ENCODE measurements at regions not wholly inside any gene's neighbourhood (a gene's known extent, or its start where the extent isn't known, plus 50 kb on each side); places are given as distances from the start of the nearest gene placed in this dataset.
"Not testable (repeated sequence)": the region's sequence is repeated elsewhere in the genome, so short reads cannot be mapped to it uniquely, and the experiment has no call there.

- no peak for DNase-seq
These were observed 207.4 kb upstream of the EEF2KMT start for GRCh38 chr16:5305023-5305422.

- DNase-seq: no peak
These were observed 204.9 kb upstream of the EEF2KMT start for GRCh38 chr16:5302372-5303114.

- no peak for DNase-seq
These were observed 200.6 kb upstream of the EEF2KMT start for GRCh38 chr16:5298202-5298601.

- no peak for DNase-seq
These were observed 198.6 kb upstream of the EEF2KMT start for GRCh38 chr16:5296176-5296575.

GRCh38 chr16:5295304-5295703, 197.7 kb upstream of the EEF2KMT start:
- DNase-seq: not testable (repeated sequence)

- DNase-seq: not testable (repeated sequence)
These were observed 184.6 kb upstream of the EEF2KMT start for GRCh38 chr16:5282152-5282551.

GRCh38 chr16:5257462-5257861, 159.9 kb upstream of the EEF2KMT start:
- DNase-seq: no peak

- DNase-seq: no peak
These were observed 155.2 kb upstream of the EEF2KMT start for GRCh38 chr16:5252791-5253190.

- not testable (repeated sequence) for DNase-seq
These were observed 149.8 kb upstream of the EEF2KMT start for GRCh38 chr16:5247403-5247802.

- DNase-seq: not testable (repeated sequence)
These were observed 142.7 kb upstream of the EEF2KMT start for GRCh38 chr16:5240278-5240626.

- DNase-seq: peak; percentile 63
These were observed 142.1 kb upstream of the EEF2KMT start for GRCh38 chr16:5239472-5240277.

- DNase-seq: no peak
These were observed 137.5 kb upstream of the EEF2KMT start for GRCh38 chr16:5235119-5235518.

GRCh38 chr16:5234295-5235050, 136.9 kb upstream of the EEF2KMT start:
- no peak for DNase-seq

GRCh38 chr16:5231246-5231759, 133.7 kb upstream of the EEF2KMT start:
- DNase-seq: no peak

GRCh38 chr16:5228369-5228768, 130.8 kb upstream of the EEF2KMT start:
- DNase-seq: no peak

GRCh38 chr16:5225931-5226655, 128.5 kb upstream of the EEF2KMT start:
- no peak for DNase-seq

- DNase-seq: no peak
These were observed 125.2 kb upstream of the EEF2KMT start for GRCh38 chr16:5222761-5223160.

- DNase-seq: not testable (repeated sequence)
These were observed 124.2 kb upstream of the EEF2KMT start for GRCh38 chr16:5221831-5222230.

- no peak for DNase-seq
These were observed 123.1 kb upstream of the EEF2KMT start for GRCh38 chr16:5220705-5221104.

- DNase-seq: no peak
These were observed 119.0 kb upstream of the EEF2KMT start for GRCh38 chr16:5216441-5217080.

GRCh38 chr16:5215901-5216300, 118.3 kb upstream of the EEF2KMT start:
- DNase-seq: no peak

- DNase-seq: no peak
These were observed 116.9 kb upstream of the EEF2KMT start for GRCh38 chr16:5214466-5214865.
